Activated naive CD8-positive, alpha-beta T cell treated with anti-CD3 and anti-CD28 coated beads for 36 hours (primary cell): ENCODE measurements at regions not wholly inside any gene's neighbourhood (a gene's known extent, or its start where the extent isn't known, plus 50 kb on each side); places are given as distances from the start of the nearest gene placed in this dataset.

Source experiments
- DNase-seq: peaks from one replicate; pipeline ENCODE4 v3.0.0; 2021
- H3K27ac Mint-ChIP-seq: one replicate; pipeline ENCODE4 v1.8.0; 2022; ENCODE audit warnings: mild to moderate bottlenecking, moderate library complexity, mixed read lengths
- H3K27me3 Mint-ChIP-seq: one replicate; pipeline ENCODE4 v1.8.0; 2022; ENCODE audit warnings: mild to moderate bottlenecking, mixed read lengths
- H3K36me3 Mint-ChIP-seq: one replicate; pipeline ENCODE4 v1.8.0; 2021; ENCODE audit warnings: mild to moderate bottlenecking, mixed read lengths
- H3K4me1 Mint-ChIP-seq: one replicate; pipeline ENCODE4 v1.8.0; 2021; ENCODE audit warnings: mixed read lengths
- H3K4me3 Mint-ChIP-seq: one replicate; pipeline ENCODE4 v1.8.0; 2022; ENCODE audit warnings: mild to moderate bottlenecking, moderate library complexity, mixed read lengths
- H3K9me3 Mint-ChIP-seq: one replicate; pipeline ENCODE4 v1.8.0; 2022; ENCODE audit warnings: mixed read lengths

- Mint-ChIP-seq H3K27me3 (peaks cover 4% of the 10 kb centered on the region), H3K9me3 (no peaks in the 10 kb centered on the region), H3K27ac (no peak overlapping the region), H3K4me3 (no peak overlapping the region), H3K4me1 (no peaks in the 10 kb centered on the region), H3K36me3 (no peaks in the 10 kb centered on the region)
- DNase-seq = no peak
Measured at GRCh38 chr18:45505497-45506206, 109.6 kb upstream of the SLC14A2 start.

GRCh38 chr18:45506951-45507350, 108.3 kb upstream of the SLC14A2 start:
- Mint-ChIP-seq H3K36me3 (no peaks in the 10 kb centered on the region), H3K9me3 (no peaks in the 10 kb centered on the region), H3K27ac (no peak overlapping the region), H3K4me1 (no peaks in the 10 kb centered on the region), H3K4me3 (no peak overlapping the region), H3K27me3 (peaks cover 5% of the 10 kb centered on the region)
- no peak for DNase-seq

- Mint-ChIP-seq H3K4me3 (no peak overlapping the region), H3K9me3 (peaks cover 4% of the 10 kb centered on the region), H3K4me1 (no peaks in the 10 kb centered on the region), H3K27me3 (peaks cover 7% of the 10 kb centered on the region), H3K27ac (no peak overlapping the region), H3K36me3 (no peaks in the 10 kb centered on the region)
- DNase-seq = no peak
Measured at GRCh38 chr18:45509535-45509934, 105.7 kb upstream of the SLC14A2 start.

GRCh38 chr18:45510656-45511055, 104.6 kb upstream of the SLC14A2 start:
- no peak overlapping the region for H3K27ac Mint-ChIP-seq
- no peak for DNase-seq
- H3K4me1 Mint-ChIP-seq = no peaks in the 10 kb centered on the region
- no peaks in the 10 kb centered on the region for H3K36me3 Mint-ChIP-seq
- H3K27me3 Mint-ChIP-seq = peaks cover 7% of the 10 kb centered on the region
- no peak overlapping the region for H3K4me3 Mint-ChIP-seq
- peaks cover 4% of the 10 kb centered on the region for H3K9me3 Mint-ChIP-seq

GRCh38 chr18:45512363-45512953, 102.8 kb upstream of the SLC14A2 start:
- Mint-ChIP-seq H3K27ac (no peak overlapping the region), H3K27me3 (peaks cover 3% of the 10 kb centered on the region), H3K9me3 (peaks cover 4% of the 10 kb centered on the region), H3K4me1 (no peaks in the 10 kb centered on the region), H3K4me3 (no peak overlapping the region), H3K36me3 (no peaks in the 10 kb centered on the region)
- no peak for DNase-seq

- Mint-ChIP-seq H3K27ac (no peak overlapping the region), H3K9me3 (peaks cover 4% of the 10 kb centered on the region), H3K4me3 (no peak overlapping the region), H3K27me3 (no peaks in the 10 kb centered on the region), H3K36me3 (no peaks in the 10 kb centered on the region), H3K4me1 (no peaks in the 10 kb centered on the region)
- no peak for DNase-seq
Measured at GRCh38 chr18:45517181-45517741, 98.0 kb upstream of the SLC14A2 start.

- H3K4me1 Mint-ChIP-seq = no peaks in the 10 kb centered on the region
- no peaks in the 10 kb centered on the region for H3K27me3 Mint-ChIP-seq
- no peaks in the 10 kb centered on the region for H3K36me3 Mint-ChIP-seq
- H3K27ac Mint-ChIP-seq = no peak overlapping the region
- peaks cover 4% of the 10 kb centered on the region for H3K9me3 Mint-ChIP-seq
- DNase-seq = no peak
- H3K4me3 Mint-ChIP-seq = no peak overlapping the region
Measured at GRCh38 chr18:45518311-45519155, 96.7 kb upstream of the SLC14A2 start.

GRCh38 chr18:45519411-45520280, 95.6 kb upstream of the SLC14A2 start:
- H3K27me3 Mint-ChIP-seq = no peaks in the 10 kb centered on the region

GRCh38 chr18:45521136-45521535, 94.1 kb upstream of the SLC14A2 start:
- Mint-ChIP-seq H3K4me1 (no peaks in the 10 kb centered on the region), H3K9me3 (no peaks in the 10 kb centered on the region)
- DNase-seq = no peak

More at GRCh38 chr18:45519411-45520280, 95.6 kb upstream of the SLC14A2 start:
- Mint-ChIP-seq H3K4me3 (no peak overlapping the region), H3K36me3 (no peaks in the 10 kb centered on the region), H3K4me1 (no peaks in the 10 kb centered on the region), H3K9me3 (no peaks in the 10 kb centered on the region), H3K27ac (no peak overlapping the region)
- no peak for DNase-seq

GRCh38 chr18:45521777-45522176, 93.5 kb upstream of the SLC14A2 start:
- Mint-ChIP-seq H3K36me3 (no peaks in the 10 kb centered on the region), H3K9me3 (no peaks in the 10 kb centered on the region), H3K27ac (no peak overlapping the region), H3K4me3 (no peak overlapping the region), H3K4me1 (no peaks in the 10 kb centered on the region), H3K27me3 (peaks cover 3% of the 10 kb centered on the region)
- no peak for DNase-seq

More at GRCh38 chr18:45521136-45521535, 94.1 kb upstream of the SLC14A2 start:
- H3K27me3 Mint-ChIP-seq = no peaks in the 10 kb centered on the region
- no peak overlapping the region for H3K4me3 Mint-ChIP-seq
- no peak overlapping the region for H3K27ac Mint-ChIP-seq
- H3K36me3 Mint-ChIP-seq = no peaks in the 10 kb centered on the region

- Mint-ChIP-seq H3K36me3 (no peaks in the 10 kb centered on the region), H3K27ac (no peak overlapping the region), H3K9me3 (no peaks in the 10 kb centered on the region), H3K4me3 (no peak overlapping the region), H3K27me3 (peaks cover 3% of the 10 kb centered on the region), H3K4me1 (no peaks in the 10 kb centered on the region)
- no peak for DNase-seq
Measured at GRCh38 chr18:45522371-45522770, 92.9 kb upstream of the SLC14A2 start.

- H3K4me1 Mint-ChIP-seq = no peaks in the 10 kb centered on the region
- no peaks in the 10 kb centered on the region for H3K36me3 Mint-ChIP-seq
- H3K4me3 Mint-ChIP-seq = no peak overlapping the region
- H3K9me3 Mint-ChIP-seq = no peaks in the 10 kb centered on the region
- DNase-seq = no peak
- peaks cover 3% of the 10 kb centered on the region for H3K27me3 Mint-ChIP-seq
- no peak overlapping the region for H3K27ac Mint-ChIP-seq
Measured at GRCh38 chr18:45525301-45525700, 90.0 kb upstream of the SLC14A2 start.

- peaks cover 3% of the 10 kb centered on the region for H3K27me3 Mint-ChIP-seq
- H3K36me3 Mint-ChIP-seq = no peaks in the 10 kb centered on the region
- H3K4me3 Mint-ChIP-seq = no peak overlapping the region
- H3K9me3 Mint-ChIP-seq = no peaks in the 10 kb centered on the region
- no peak overlapping the region for H3K27ac Mint-ChIP-seq
- no peak for DNase-seq
- no peaks in the 10 kb centered on the region for H3K4me1 Mint-ChIP-seq
Measured at GRCh38 chr18:45526114-45526841, 89.0 kb upstream of the SLC14A2 start.

- Mint-ChIP-seq H3K36me3 (no peaks in the 10 kb centered on the region), H3K4me3 (no peak overlapping the region), H3K4me1 (no peaks in the 10 kb centered on the region), H3K9me3 (peaks cover 2% of the 10 kb centered on the region), H3K27me3 (peaks cover 3% of the 10 kb centered on the region), H3K27ac (no peak overlapping the region)
- no peak for DNase-seq
Measured at GRCh38 chr18:45527891-45528290, 87.4 kb upstream of the SLC14A2 start.
